ENCODE measurements at regions not wholly inside any gene's neighbourhood (a gene's known extent, or its start where the extent isn't known, plus 50 kb on each side); places are given as distances from the start of the nearest gene placed in this dataset.

- TF ChIP-seq POLR2A (IDR thresholded peaks at IDR 0.05), result no peak
- no peak for TF ChIP-seq CTCF (IDR thresholded peaks at IDR 0.05)
- no peak for TF ChIP-seq POLR2AphosphoS5 (IDR thresholded peaks at IDR 0.05)
- TF ChIP-seq EP300 (IDR thresholded peaks at IDR 0.05), result no peak
Observed at GRCh38 chr18:27668158-27668557, 483.1 kb upstream of the CHST9 start.
